Neuron (in vitro differentiated cells): ENCODE measurements at regions not wholly inside any gene's neighbourhood (a gene's known extent, or its start where the extent isn't known, plus 50 kb on each side); places are given as distances from the start of the nearest gene placed in this dataset.
"Not testable (repeated sequence)": the region's sequence is repeated elsewhere in the genome, so short reads cannot be mapped to it uniquely, and the experiment has no call there.

ENCODE experiments used
- H2AFZ ChIP-seq: one replicate; pipeline ENCODE4 v1.6.1; 2013; ENCODE audit warnings: low read depth, mild to moderate bottlenecking, inconsistent platforms, low read length, moderate library complexity
- H3K27me3 ChIP-seq: one replicate; pipeline ENCODE4 v1.6.1; 2013; ENCODE audit warnings: low read length; ENCODE audit not compliant: insufficient read depth
- H3K36me3 ChIP-seq: one replicate; pipeline ENCODE4 v1.6.1; 2013; ENCODE audit warnings: low read length; ENCODE audit not compliant: insufficient read depth
- H3K4me1 ChIP-seq: one replicate; pipeline ENCODE4 v1.6.1; 2013; ENCODE audit warnings: low read length; ENCODE audit not compliant: insufficient read depth
- H3K4me3 ChIP-seq: 2 replicates; pipeline ENCODE4 v1.5.1; 2013; ENCODE audit warnings: mild to moderate bottlenecking, low read length, moderate library complexity
- H3K9me3 ChIP-seq: one replicate; pipeline ENCODE4 v1.6.1; 2013; ENCODE audit warnings: low read length

DNA sequence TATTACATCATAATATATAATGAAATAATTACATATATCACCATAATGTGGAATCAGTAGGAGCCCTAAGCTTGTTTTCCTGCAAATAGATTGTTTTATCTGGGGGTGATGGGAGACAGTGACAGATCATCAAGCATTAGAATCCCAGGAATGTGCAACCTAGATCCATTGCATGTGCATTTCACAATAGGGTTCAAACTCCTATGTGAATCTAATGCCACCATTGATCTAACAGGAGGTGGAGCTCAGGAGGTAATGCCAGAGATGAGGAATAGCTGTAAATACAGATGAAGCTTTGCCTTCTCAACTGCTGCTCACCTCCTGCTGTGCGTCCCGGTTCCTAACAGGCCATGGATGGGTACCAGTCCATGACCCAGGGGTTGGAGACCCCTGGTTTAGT, 63.8 kb upstream of the CHORDC1 start:
- Histone ChIP-seq H2AFZ (no peak overlapping the region), H3K9me3 (no peaks in the 10 kb centered on the region), H3K27me3 (no peaks in the 10 kb centered on the region), H3K4me1 (no peaks in the 10 kb centered on the region), H3K4me3 (no peak overlapping the region), H3K36me3 (no peaks in the 10 kb centered on the region)

DNA sequence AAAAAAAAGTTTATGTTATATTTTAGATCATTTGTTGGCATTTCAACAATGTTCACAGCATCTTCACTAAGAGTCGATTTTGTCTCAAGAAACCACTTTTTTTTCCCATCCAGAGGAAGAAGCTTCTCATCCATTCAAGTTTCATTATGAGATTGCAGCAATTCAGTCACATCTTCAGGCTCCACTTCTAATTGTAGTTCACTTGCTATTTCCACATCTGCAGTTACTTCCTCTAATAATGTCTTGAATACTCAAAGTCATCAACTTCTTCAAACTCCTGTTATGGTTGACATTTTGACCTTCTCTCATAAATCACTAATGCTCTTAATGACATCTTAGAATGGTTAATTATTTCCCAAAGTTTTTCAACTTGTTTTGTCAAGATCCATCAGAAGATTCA, 61.3 kb upstream of the CHORDC1 start:
- H3K9me3 ChIP-seq = no peaks in the 10 kb centered on the region
- H3K36me3 ChIP-seq = no peaks in the 10 kb centered on the region
- no peak overlapping the region for H3K4me3 ChIP-seq
- H3K27me3 ChIP-seq = no peaks in the 10 kb centered on the region
- H2AFZ ChIP-seq = no peak overlapping the region
- H3K4me1 ChIP-seq = no peaks in the 10 kb centered on the region

DNA sequence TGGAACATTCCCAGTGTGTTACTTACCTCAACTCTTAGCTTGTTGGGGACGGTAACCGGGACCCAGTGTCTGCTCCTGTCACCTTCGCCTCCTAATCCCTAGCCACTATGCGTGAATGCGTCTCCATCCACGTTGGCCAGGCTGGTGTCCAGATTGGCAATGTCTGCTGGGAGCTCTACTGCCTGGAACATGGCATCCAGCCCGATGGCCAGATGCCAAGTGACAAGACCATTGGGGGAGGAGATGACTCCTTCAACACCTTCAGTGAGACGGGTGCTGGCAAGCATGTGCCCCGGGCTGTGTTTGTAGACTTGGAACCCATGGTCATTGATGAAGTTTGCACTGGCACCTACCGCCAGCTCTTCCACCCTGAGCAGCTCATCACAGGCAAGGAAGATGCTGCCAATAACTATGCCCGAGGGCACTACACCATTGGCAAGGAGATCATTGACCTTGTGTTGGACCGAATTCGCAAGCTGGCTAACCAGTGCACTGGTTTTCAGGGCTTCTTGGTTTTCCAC, 59.8 kb upstream of the CHORDC1 start:
- H3K9me3 ChIP-seq, H3K36me3 ChIP-seq, H3K27me3 ChIP-seq, H3K4me3 ChIP-seq, H2AFZ ChIP-seq, H3K4me1 ChIP-seq: not testable (repeated sequence)

DNA sequence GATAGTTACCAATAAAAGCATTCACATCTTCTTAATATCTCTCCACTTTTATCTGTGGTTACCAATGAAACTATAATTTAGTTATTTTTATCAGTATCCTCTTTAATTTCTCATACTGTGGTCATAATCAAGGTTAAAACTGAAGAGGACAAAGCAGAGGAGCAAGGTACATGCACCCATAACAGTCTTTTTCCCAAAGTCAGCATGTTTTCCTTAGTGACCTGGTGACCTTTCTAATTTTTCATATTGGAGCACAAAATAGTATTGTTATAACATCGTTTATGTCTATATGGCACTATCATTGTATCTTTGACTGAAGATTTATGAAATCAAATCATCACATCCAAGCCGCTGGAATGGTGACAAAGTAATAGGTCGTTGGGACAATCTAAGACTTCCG, 51.5 kb upstream of the CHORDC1 start:
- Histone ChIP-seq H3K27me3 (no peaks in the 10 kb centered on the region), H2AFZ (no peak overlapping the region), H3K9me3 (no peaks in the 10 kb centered on the region), H3K4me1 (no peaks in the 10 kb centered on the region), H3K36me3 (no peaks in the 10 kb centered on the region), H3K4me3 (no peak overlapping the region)
